Gastroesophageal sphincter (tissue), 4 donors: ENCODE measurements at regions not wholly inside any gene's neighbourhood (a gene's known extent, or its start where the extent isn't known, plus 50 kb on each side); places are given as distances from the start of the nearest gene placed in this dataset.

Source experiments
- ATAC-seq: fragments of 150-250 bp; one replicate; pipeline ENCODE4 v1.9.1; 2016; ENCODE audit warnings: mild to moderate bottlenecking, moderate library complexity
- H3K27ac ChIP-seq, 4 donors: fragments of 200-600 bp; sonication (generic) in 3 of 4; 1 replicate in 3 of 4; 2 replicates in 1 of 4; pipeline ENCODE4 v1.5.1; 2016 to 2019
- H3K27me3 ChIP-seq: fragments of 200-600 bp; sonication (generic); one replicate; pipeline ENCODE4 v1.5.1; 2019
- H3K36me3 ChIP-seq, 2 donors: fragments of 200-600 bp; sonication (generic); one replicate each; pipeline ENCODE4 v1.5.1; 2019; ENCODE audit warnings: control low read depth in 1 of 2
- H3K4me1 ChIP-seq, 3 donors: fragments of 200-600 bp; sonication (generic); 1 replicate in 2 of 3; 2 replicates in 1 of 3; pipeline ENCODE4 v1.5.1; 2016 to 2019; ENCODE audit warnings: control low read depth in 2 of 3
- H3K4me3 ChIP-seq, 2 donors: fragments of 200-600 bp; sonication (generic); one replicate each; pipeline ENCODE4 v1.5.1; 2019; ENCODE audit warnings: mild to moderate bottlenecking in 1 of 2, moderate library complexity in 1 of 2
- H3K9me3 ChIP-seq, 3 donors: fragments of 200-600 bp; sonication (generic); one replicate each; pipeline ENCODE4 v1.5.1; 2017 to 2019; ENCODE audit warnings: control low read depth in 2 of 3
- CTCF ChIP-seq, 4 experiments: fragments of 200-600 bp in 2 of 4; fragments of 450-650 bp in 2 of 4; sonication (generic) in 1 of 4; IDR thresholded peaks; one replicate each; pipeline ENCODE4 v1.5.1; 2017 to 2019; ENCODE audit warnings: antibody characterized with exemption in 4 of 4, mild to moderate bottlenecking in 2 of 4, moderate library complexity in 2 of 4
- EP300 ChIP-seq: sonication (generic); formaldehyde crosslinking; IDR thresholded peaks from one replicate; pipeline ENCODE4 v1.6.1; 2017; ENCODE audit warnings: antibody characterized with exemption, mild to moderate bottlenecking
- POLR2A ChIP-seq, 2 donors: fragments of 450-650 bp; IDR thresholded peaks; one replicate each; pipeline ENCODE4 v1.6.1; 2017; ENCODE audit warnings: antibody characterized with exemption in 2 of 2, mild to moderate bottlenecking in 2 of 2, moderate library complexity in 1 of 2
- POLR2AphosphoS5 ChIP-seq: sonication (generic); formaldehyde crosslinking; IDR thresholded peaks from one replicate; pipeline ENCODE4 v1.6.1; 2017; ENCODE audit warnings: antibody characterized with exemption
- WGBS, 2 donors: methylation state at CpG; one replicate each; pipeline ENCODE4 v1.1.5; 2018; ENCODE audit warnings: low coverage in 1 of 2; 5-methylcytosine and 5-hydroxymethylcytosine counted together

GRCh38 chr5:19143935-19144334 is 844.1 kb downstream of the CDH18 start:
- ATAC-seq, result no peak
- Histone ChIP-seq H3K4me3 (no peak overlapping the region), H3K4me1 (no peaks in the 10 kb centered on the region), H3K36me3 (no peaks in the 10 kb centered on the region), H3K9me3 (no peaks in the 10 kb centered on the region), H3K27ac (no peak overlapping the region), H3K27me3 (no peaks in the 10 kb centered on the region)
- TF ChIP-seq POLR2AphosphoS5 (no peak), CTCF (IDR thresholded peaks at IDR 0.05) (no peak)
- WGBS, 2 donors, result 51 to 67% methylated on average over 4 of the region's 4 CpGs

GRCh38 chr5:19169426-19169825 is 818.6 kb downstream of the CDH18 start:
- Histone ChIP-seq H3K4me3 (no peak overlapping the region), H3K9me3 (no peaks in the 10 kb centered on the region), H3K27me3 (no peaks in the 10 kb centered on the region), H3K27ac (no peak overlapping the region), H3K36me3 (no peaks in the 10 kb centered on the region), H3K4me1 (no peaks in the 10 kb centered on the region)
- TF ChIP-seq EP300, result no peak
- no peak for TF ChIP-seq CTCF (IDR thresholded peaks at IDR 0.05)
- no peak for TF ChIP-seq POLR2AphosphoS5
- TF ChIP-seq POLR2A (IDR thresholded peaks at IDR 0.05), result no peak
- no peak for ATAC-seq

GRCh38 chr5:19172926-19173470 is 815.0 kb downstream of the CDH18 start:
- Histone ChIP-seq H3K27me3 (no peaks in the 10 kb centered on the region), H3K36me3 (no peaks in the 10 kb centered on the region), H3K27ac (no peak overlapping the region), H3K4me1 (no peaks in the 10 kb centered on the region), H3K4me3 (no peak overlapping the region), H3K9me3 (no peaks in the 10 kb centered on the region)
- TF ChIP-seq POLR2AphosphoS5 (no peak), EP300 (no peak), POLR2A (IDR thresholded peaks at IDR 0.05) (no peak), CTCF (IDR thresholded peaks at IDR 0.05) (no peak)
- ATAC-seq, result no peak
- 80 to 92% methylated on average over 6 of the region's 6 CpGs for WGBS, 2 donors

GRCh38 chr5:19175776-19176570 is 812.0 kb downstream of the CDH18 start:
- TF ChIP-seq POLR2AphosphoS5 (no peak), POLR2A (IDR thresholded peaks at IDR 0.05) (no peak), EP300 (no peak), CTCF (IDR thresholded peaks at IDR 0.05) (no peak)
- ATAC-seq, result no peak
- Histone ChIP-seq H3K4me1 (no peaks in the 10 kb centered on the region), H3K27me3 (no peaks in the 10 kb centered on the region), H3K36me3 (no peaks in the 10 kb centered on the region), H3K4me3 (no peak overlapping the region), H3K27ac (no peak overlapping the region), H3K9me3 (no peaks in the 10 kb centered on the region)
- 28 to 38% methylated on average over 3 of the region's 3 CpGs for WGBS, 2 donors

GRCh38 chr5:19179571-19179970 is 808.4 kb downstream of the CDH18 start:
- no peak overlapping the region for H3K27ac ChIP-seq

More at GRCh38 chr5:19179571-19179970, 808.4 kb downstream of the CDH18 start:
- WGBS, 2 donors, result 0 to 13% methylated on average over 1 of the region's 1 CpG
- Histone ChIP-seq H3K36me3 (no peaks in the 10 kb centered on the region), H3K4me1 (no peaks in the 10 kb centered on the region), H3K27me3 (no peaks in the 10 kb centered on the region), H3K9me3 (no peaks in the 10 kb centered on the region), H3K4me3 (no peak overlapping the region)
- TF ChIP-seq EP300 (no peak), POLR2A (IDR thresholded peaks at IDR 0.05) (no peak), CTCF (IDR thresholded peaks at IDR 0.05) (no peak), POLR2AphosphoS5 (no peak)
- no peak for ATAC-seq
